Type B pancreatic cell (in vitro differentiated cells): ENCODE measurements at regions not wholly inside any gene's neighbourhood (a gene's known extent, or its start where the extent isn't known, plus 50 kb on each side); places are given as distances from the start of the nearest gene placed in this dataset.

Experiments used
- DNase-seq: peaks from one replicate; pipeline ENCODE4 v3.0.0; 2021; ENCODE audit warnings: mixed read lengths; ENCODE audit not compliant: unreplicated experiment; ENCODE audit errors: extremely low spot score
- H3K27ac Mint-ChIP-seq: 2 replicates; pipeline ENCODE4 v1.8.0; 2021; ENCODE audit warnings: mild to moderate bottlenecking, mixed read lengths
- H3K27me3 Mint-ChIP-seq: 2 replicates; pipeline ENCODE4 v1.8.0; 2021; ENCODE audit warnings: mixed read lengths
- H3K36me3 Mint-ChIP-seq: 2 replicates; pipeline ENCODE4 v1.8.0; 2021; ENCODE audit warnings: mixed read lengths
- H3K4me1 Mint-ChIP-seq: one replicate; pipeline ENCODE4 v1.8.0; 2021; ENCODE audit warnings: mixed read lengths; ENCODE audit not compliant: unreplicated experiment
- H3K4me3 Mint-ChIP-seq: 2 replicates; pipeline ENCODE4 v1.8.0; 2021; ENCODE audit warnings: mild to moderate bottlenecking, mixed read lengths
- H3K9me3 Mint-ChIP-seq: 2 replicates; pipeline ENCODE4 v1.8.0; 2021; ENCODE audit warnings: mixed read lengths
- CTCF ChIP-seq: fragments of 200-600 bp; sonication (generic); conservative IDR thresholded peaks from 2 replicates; pipeline ENCODE4 v1.5.0; 2021; ENCODE audit warnings: antibody characterized with exemption, mild to moderate bottlenecking

- no peak for TF ChIP-seq CTCF
- H3K9me3 Mint-ChIP-seq: no peaks in the 10 kb centered on the region
- no peak overlapping the region for H3K27ac Mint-ChIP-seq
- no peak overlapping the region for H3K4me3 Mint-ChIP-seq
- no peaks in the 10 kb centered on the region for H3K27me3 Mint-ChIP-seq
- no peaks in the 10 kb centered on the region for H3K4me1 Mint-ChIP-seq
- DNase-seq: no peak
- no peaks in the 10 kb centered on the region for H3K36me3 Mint-ChIP-seq
Measured at GRCh38 chr17:71409712-71410111, 711.1 kb upstream of the SOX9 start.

GRCh38 chr17:71412803-71413202, 708.0 kb upstream of the SOX9 start:
- Mint-ChIP-seq H3K9me3 (no peaks in the 10 kb centered on the region), H3K36me3 (no peaks in the 10 kb centered on the region), H3K4me3 (no peak overlapping the region), H3K27me3 (no peaks in the 10 kb centered on the region), H3K4me1 (no peaks in the 10 kb centered on the region), H3K27ac (no peak overlapping the region)
- no peak for TF ChIP-seq CTCF
- no peak for DNase-seq

- no peak overlapping the region for H3K4me3 Mint-ChIP-seq
- no peaks in the 10 kb centered on the region for H3K36me3 Mint-ChIP-seq
- no peak overlapping the region for H3K27ac Mint-ChIP-seq
- TF ChIP-seq CTCF: no peak
- no peak for DNase-seq
- no peaks in the 10 kb centered on the region for H3K4me1 Mint-ChIP-seq
- peaks cover 8% of the 10 kb centered on the region for H3K9me3 Mint-ChIP-seq
- no peaks in the 10 kb centered on the region for H3K27me3 Mint-ChIP-seq
Measured at GRCh38 chr17:71413935-71414334, 706.9 kb upstream of the SOX9 start.

- Mint-ChIP-seq H3K4me3 (no peak overlapping the region), H3K27me3 (no peaks in the 10 kb centered on the region)
- TF ChIP-seq CTCF: no peak
Measured at GRCh38 chr17:71417142-71417541, 703.7 kb upstream of the SOX9 start.

GRCh38 chr17:71422968-71423367, 697.9 kb upstream of the SOX9 start:
- TF ChIP-seq CTCF: no peak
- peaks cover 8% of the 10 kb centered on the region for H3K9me3 Mint-ChIP-seq
- no peak overlapping the region for H3K27ac Mint-ChIP-seq
- no peak overlapping the region for H3K4me3 Mint-ChIP-seq
- H3K4me1 Mint-ChIP-seq: no peaks in the 10 kb centered on the region
- no peak for DNase-seq
- H3K27me3 Mint-ChIP-seq: peaks cover 4% of the 10 kb centered on the region
- no peaks in the 10 kb centered on the region for H3K36me3 Mint-ChIP-seq

More at GRCh38 chr17:71417142-71417541, 703.7 kb upstream of the SOX9 start:
- no peaks in the 10 kb centered on the region for H3K36me3 Mint-ChIP-seq
- no peaks in the 10 kb centered on the region for H3K4me1 Mint-ChIP-seq
- H3K9me3 Mint-ChIP-seq: peaks cover 8% of the 10 kb centered on the region
- no peak overlapping the region for H3K27ac Mint-ChIP-seq
- no peak for DNase-seq
